Pancreas (tissue), 10 donors: ENCODE measurements at regions not wholly inside any gene's neighbourhood (a gene's known extent, or its start where the extent isn't known, plus 50 kb on each side); places are given as distances from the start of the nearest gene placed in this dataset.

ENCODE experiments used
- ATAC-seq, 4 donors: fragments of 200-7000 bp; cut with Tn5 transposase; one replicate each; pipeline versions ENCODE4 v1.8.0 to v1.9.1; 2020; ENCODE audit warnings: mild to moderate bottlenecking in 4 of 4, moderate library complexity in 4 of 4
- DNase-seq, 6 donors: peaks; one replicate each; pipeline ENCODE4 v3.0.0-alpha.2; 2020
- FAIRE-seq: peaks from 2 replicates; lab custom pipeline; 2012; peaks lifted over from hg19 to GRCh38; lab: Jason Lieb, UNC
- H3K27ac ChIP-seq, 4 donors: fragments of 200-600 bp; sonication (generic); 1 replicate in 3 of 4; 2 replicates in 1 of 4; pipeline versions ENCODE4 v1.5.0 to v1.8.0; 2020
- H3K27me3 ChIP-seq, 4 donors: fragments of 200-600 bp; one replicate each; pipeline ENCODE4 v1.8.0; 2021
- H3K36me3 ChIP-seq, 3 donors: fragments of 200-600 bp; sonication (generic) in 1 of 3; one replicate each; pipeline versions ENCODE4 v1.5.0 to v1.8.0; 2020 to 2021
- H3K4me1 ChIP-seq, 3 donors: fragments of 200-600 bp; one replicate each; pipeline ENCODE4 v1.8.0; 2021
- H3K4me3 ChIP-seq, 4 donors: fragments of 200-600 bp; sonication (generic) in 2 of 4; one replicate each; pipeline versions ENCODE4 v1.5.0 to v1.8.0; 2020 to 2021
- H3K9me3 ChIP-seq, 4 donors: fragments of 200-600 bp; one replicate each; pipeline ENCODE4 v1.8.0; 2021
- WGBS, 2 donors: extraction: QIAGEN DNeasy Blood & Tissue Kit; methylation state at CpG; one replicate each; pipeline ENCODE4 v1.1.7; 2013; 5-methylcytosine and 5-hydroxymethylcytosine counted together
- intact Hi-C, 3 donors: fragments of 100-400 bp; cut with DNase I; formaldehyde crosslinking; loops; one replicate each; pipeline versions ENCODE4 v1.11.1 to v1.14.2; 2022
- TF ChIP-seq, protein P1 (sequence below), 4 donors: fragments of 200-600 bp; sonication (generic) in 3 of 4; IDR thresholded peaks; one replicate each; pipeline versions ENCODE4 v1.5.0 to v1.8.0; 2021; ENCODE audit warnings: antibody characterized with exemption in 4 of 4
- donor health status: healthy with polysubstance abuse.
- donor health status: DM: no; HTN: no; CAD: no; lungs with moderate emphysema.
- donor health status: DM: no; HTN: no; CAD: no.
- donor health status: control.
- donor health status: control.
- donor health status: Bipolar disorder and iron deficiency.
- donor health status: DM: yes; HTN: yes; CAD: no.
- donor health status: DM: no; HTN: no; CAD: no.
- donor health status: DM: no; HTN: no; CAD: no.
- donor health status: DM: yes; HTN: yes; CAD: no.

DNA sequence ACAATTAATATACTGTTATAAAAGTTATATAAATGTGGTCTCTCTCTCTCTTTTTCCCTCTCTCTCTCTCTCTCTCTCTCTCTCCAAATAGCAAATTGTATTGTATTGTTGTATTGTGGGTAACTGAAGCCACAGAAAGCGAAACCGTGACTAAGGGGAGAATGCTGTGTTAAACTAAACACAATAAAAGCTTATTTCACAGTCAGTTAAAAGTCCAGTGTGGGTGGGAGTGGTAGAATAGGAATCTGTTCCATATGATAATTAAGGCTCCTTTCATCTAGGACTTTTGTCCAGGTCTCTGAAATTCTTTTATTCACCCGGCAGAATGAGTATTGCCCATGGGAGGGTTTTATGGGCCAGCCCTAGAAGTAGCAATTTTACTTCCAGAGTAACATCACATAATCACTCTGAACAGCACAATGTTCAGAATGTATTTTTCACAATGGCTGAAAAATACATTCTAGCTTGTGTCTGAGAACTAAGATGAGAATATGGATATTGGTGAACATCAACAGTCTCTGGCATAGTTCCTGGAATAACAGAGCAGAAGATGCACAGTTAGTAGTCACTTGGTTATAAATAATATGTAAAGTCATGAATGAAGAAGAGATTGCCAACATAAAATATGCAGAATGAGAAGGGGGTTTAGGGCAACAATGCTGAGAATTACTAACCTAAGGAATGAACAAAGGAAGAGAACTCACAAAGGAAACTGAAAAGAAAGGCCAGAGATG lies 399.1 kb downstream of the PLCL1 start:
- DNase-seq (no peak), ATAC-seq (no peak), FAIRE-seq (no peak)
- no peak overlapping the region for H3K4me3 ChIP-seq
- TF ChIP-seq, protein P1, sequence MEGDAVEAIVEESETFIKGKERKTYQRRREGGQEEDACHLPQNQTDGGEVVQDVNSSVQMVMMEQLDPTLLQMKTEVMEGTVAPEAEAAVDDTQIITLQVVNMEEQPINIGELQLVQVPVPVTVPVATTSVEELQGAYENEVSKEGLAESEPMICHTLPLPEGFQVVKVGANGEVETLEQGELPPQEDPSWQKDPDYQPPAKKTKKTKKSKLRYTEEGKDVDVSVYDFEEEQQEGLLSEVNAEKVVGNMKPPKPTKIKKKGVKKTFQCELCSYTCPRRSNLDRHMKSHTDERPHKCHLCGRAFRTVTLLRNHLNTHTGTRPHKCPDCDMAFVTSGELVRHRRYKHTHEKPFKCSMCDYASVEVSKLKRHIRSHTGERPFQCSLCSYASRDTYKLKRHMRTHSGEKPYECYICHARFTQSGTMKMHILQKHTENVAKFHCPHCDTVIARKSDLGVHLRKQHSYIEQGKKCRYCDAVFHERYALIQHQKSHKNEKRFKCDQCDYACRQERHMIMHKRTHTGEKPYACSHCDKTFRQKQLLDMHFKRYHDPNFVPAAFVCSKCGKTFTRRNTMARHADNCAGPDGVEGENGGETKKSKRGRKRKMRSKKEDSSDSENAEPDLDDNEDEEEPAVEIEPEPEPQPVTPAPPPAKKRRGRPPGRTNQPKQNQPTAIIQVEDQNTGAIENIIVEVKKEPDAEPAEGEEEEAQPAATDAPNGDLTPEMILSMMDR (IDR thresholded peaks at IDR 0.05): no peak
- H3K36me3 ChIP-seq: no peaks in the 10 kb centered on the region
- no peaks in the 10 kb centered on the region for H3K27me3 ChIP-seq
- no peaks in the 10 kb centered on the region for H3K4me1 ChIP-seq
- no peaks in the 10 kb centered on the region for H3K9me3 ChIP-seq
- no peak overlapping the region for H3K27ac ChIP-seq
- WGBS, 2 donors: 75 to 87% methylated on average over 3 of the region's 3 CpGs
- intact Hi-C loops: no loop called here
